Activated CD8-positive, alpha-beta T cell treated with anti-CD3 and anti-CD28 coated beads, Interleukin-2, amount 10 ng/mL, durations not matched to agents 7 days and 5 days (primary cell): ENCODE measurements at regions not wholly inside any gene's neighbourhood (a gene's known extent, or its start where the extent isn't known, plus 50 kb on each side); places are given as distances from the start of the nearest gene placed in this dataset.

Experiments used
- ATAC-seq: fragments of 150-1000 bp; cut with Tn5 transposase; one replicate; pipeline ENCODE4 v1.10.0; 2021; ENCODE audit warnings: moderate library complexity
- CTCF ChIA-PET: fragments of 350-600 bp; sonication (Branson Sonifier 250); formaldehyde crosslinking; loops from one replicate; lab custom pipeline; 2021; ENCODE audit warnings: antibody characterized with exemption; lab: Charles Lee
- POLR2A ChIA-PET: fragments of 350-600 bp; sonication (Branson Sonifier 250); formaldehyde crosslinking; loops from one replicate; lab custom pipeline; 2021; ENCODE audit warnings: antibody characterized with exemption; lab: Charles Lee
- DNase-seq: peaks from one replicate; pipeline ENCODE4 v3.0.0-alpha.2; 2020
- H3K27ac Mint-ChIP-seq: one replicate; pipeline ENCODE4 v1.8.0; 2021; ENCODE audit warnings: mild to moderate bottlenecking, mixed read lengths
- H3K27me3 Mint-ChIP-seq: one replicate; pipeline ENCODE4 v1.8.0; 2021; ENCODE audit warnings: low read depth, mixed read lengths
- H3K36me3 Mint-ChIP-seq: one replicate; pipeline ENCODE4 v1.8.0; 2021; ENCODE audit warnings: low read depth, mixed read lengths
- H3K4me1 Mint-ChIP-seq: one replicate; pipeline ENCODE4 v1.8.0; 2021; ENCODE audit warnings: low read depth, mixed read lengths
- H3K4me3 Mint-ChIP-seq: one replicate; pipeline ENCODE4 v1.8.0; 2021; ENCODE audit warnings: mild to moderate bottlenecking, mixed read lengths
- H3K9me3 Mint-ChIP-seq: one replicate; pipeline ENCODE4 v1.8.0; 2022; ENCODE audit warnings: mixed read lengths; ENCODE audit not compliant: insufficient read depth

DNA sequence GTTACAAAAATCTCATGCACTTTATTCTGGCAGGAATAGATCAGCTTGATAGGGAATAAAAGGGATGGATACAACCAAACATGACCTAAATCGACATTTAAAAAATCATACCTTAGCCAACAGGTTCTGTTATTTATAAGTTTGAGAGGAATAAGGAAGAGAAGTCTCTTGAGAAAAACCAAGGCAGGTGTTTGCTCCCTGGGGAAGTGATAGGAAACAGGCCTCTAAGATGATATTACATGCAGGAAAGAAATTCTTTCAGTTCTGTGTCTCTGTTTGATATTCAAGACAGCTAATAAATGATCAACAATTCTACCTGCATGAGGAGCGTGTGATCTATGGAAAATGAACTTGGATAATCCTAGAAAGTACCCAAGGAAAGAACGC is 184.8 kb upstream of the ZEB2 start:
- CTCF ChIA-PET, result no interaction called here
- Mint-ChIP-seq H3K27me3 (no peaks in the 10 kb centered on the region), H3K9me3 (no peaks in the 10 kb centered on the region), H3K4me1 (no peaks in the 10 kb centered on the region), H3K4me3 (no peak overlapping the region), H3K36me3 (no peaks in the 10 kb centered on the region), H3K27ac (no peak overlapping the region)
- ATAC-seq (no peak), DNase-seq (no peak)
- POLR2A ChIA-PET, result no interaction called here

DNA sequence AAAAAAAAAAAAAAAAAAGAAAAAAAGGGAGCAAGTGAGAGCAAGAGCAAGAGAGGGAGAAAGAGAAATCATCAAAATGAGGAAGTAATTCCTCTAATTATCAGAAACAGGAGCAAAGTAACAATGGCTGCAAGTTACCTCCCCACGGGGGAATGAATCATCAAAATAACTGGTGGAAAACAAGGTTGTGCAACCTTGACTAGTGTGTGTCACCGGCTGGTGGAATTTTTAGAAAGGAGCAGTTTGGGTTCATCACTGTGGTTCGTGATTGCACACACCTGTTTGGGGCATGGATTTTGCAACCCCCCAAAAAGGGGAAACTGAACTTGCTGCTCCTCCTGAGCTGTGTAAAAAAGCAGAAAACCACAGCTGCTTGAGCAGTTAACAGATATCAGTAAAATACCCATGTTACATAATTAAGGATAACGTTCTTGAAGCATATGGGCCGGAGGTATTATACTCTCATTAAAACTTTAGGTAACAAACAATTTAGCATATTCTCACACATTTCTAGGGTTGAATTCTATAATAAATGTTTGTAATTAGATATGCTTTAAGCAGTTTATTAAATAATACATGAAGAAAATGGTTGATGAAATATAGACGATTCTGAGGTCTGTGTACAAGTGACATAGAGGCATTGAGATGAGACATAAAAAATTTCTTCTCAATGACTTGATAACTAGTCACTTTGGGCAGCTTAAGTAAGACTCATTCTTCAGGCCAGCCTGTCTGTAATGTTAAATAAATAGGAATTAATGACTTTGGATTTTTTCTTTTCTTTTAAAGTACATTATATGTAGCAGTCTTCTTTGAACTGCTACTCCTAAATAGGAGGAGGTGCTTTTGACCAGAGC is 184.2 kb upstream of the ZEB2 start:
- no peak for ATAC-seq
- ChIA-PET POLR2A (no interaction called here), CTCF (no interaction called here)
- Mint-ChIP-seq H3K4me1 (no peaks in the 10 kb centered on the region), H3K36me3 (no peaks in the 10 kb centered on the region), H3K27ac (no peak overlapping the region), H3K27me3 (no peaks in the 10 kb centered on the region), H3K9me3 (no peaks in the 10 kb centered on the region), H3K4me3 (no peak overlapping the region)
- no peak for DNase-seq

DNA sequence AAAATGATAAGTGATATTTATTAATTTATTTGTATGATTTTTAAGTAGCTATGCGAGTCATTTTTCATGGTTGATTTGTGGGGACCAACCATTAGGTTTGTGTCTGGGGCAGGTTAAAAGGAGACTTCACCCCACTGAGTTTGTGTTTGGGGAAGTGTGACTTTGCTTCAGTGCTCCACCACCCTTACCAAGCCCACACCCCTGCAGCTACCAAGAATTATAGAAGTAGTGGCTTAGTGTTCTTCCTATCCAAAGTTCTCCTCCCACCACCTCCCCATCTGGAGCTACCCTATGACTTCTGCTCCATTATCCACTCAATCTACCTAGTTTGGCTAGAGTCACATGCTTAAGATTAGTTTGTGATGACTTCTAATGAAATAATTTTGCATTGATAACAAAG is 182.1 kb upstream of the ZEB2 start:
- no peaks in the 10 kb centered on the region for H3K27me3 Mint-ChIP-seq
- H3K9me3 Mint-ChIP-seq, result no peaks in the 10 kb centered on the region

DNA sequence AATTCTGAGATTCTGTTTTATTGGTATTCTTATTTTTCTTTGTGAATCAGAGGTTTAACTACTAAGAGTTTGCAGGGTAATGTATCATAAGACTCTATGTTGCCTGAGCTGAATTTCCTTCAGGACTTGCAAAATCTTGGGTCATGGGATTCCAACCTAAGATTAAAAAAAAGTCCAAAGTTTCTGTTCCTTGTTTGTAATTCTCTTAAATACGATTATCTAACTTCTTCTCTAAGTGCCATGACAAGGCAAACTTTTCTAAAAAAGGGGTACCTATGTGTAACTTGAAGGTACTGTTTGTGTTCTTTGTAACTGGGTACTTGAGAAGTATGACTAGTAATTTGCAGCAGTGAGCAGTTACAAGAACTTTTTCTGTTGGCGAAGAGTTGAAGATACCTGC is 181.3 kb upstream of the ZEB2 start:
- H3K27me3 Mint-ChIP-seq, result no peaks in the 10 kb centered on the region
- H3K4me1 Mint-ChIP-seq, result no peaks in the 10 kb centered on the region
- no peaks in the 10 kb centered on the region for H3K36me3 Mint-ChIP-seq
- no peak for DNase-seq
- no peak overlapping the region for H3K4me3 Mint-ChIP-seq
- POLR2A ChIA-PET, result no interaction called here
- H3K27ac Mint-ChIP-seq, result no peak overlapping the region
- CTCF ChIA-PET, result no interaction called here
- ATAC-seq, result no peak
- no peaks in the 10 kb centered on the region for H3K9me3 Mint-ChIP-seq

More for the DNA sequence above, 182.1 kb upstream of the ZEB2 start:
- Mint-ChIP-seq H3K27ac (no peak overlapping the region), H3K4me3 (no peak overlapping the region), H3K4me1 (no peaks in the 10 kb centered on the region), H3K36me3 (no peaks in the 10 kb centered on the region)
- ATAC-seq, result no peak
- ChIA-PET CTCF (no interaction called here), POLR2A (no interaction called here)
- no peak for DNase-seq

DNA sequence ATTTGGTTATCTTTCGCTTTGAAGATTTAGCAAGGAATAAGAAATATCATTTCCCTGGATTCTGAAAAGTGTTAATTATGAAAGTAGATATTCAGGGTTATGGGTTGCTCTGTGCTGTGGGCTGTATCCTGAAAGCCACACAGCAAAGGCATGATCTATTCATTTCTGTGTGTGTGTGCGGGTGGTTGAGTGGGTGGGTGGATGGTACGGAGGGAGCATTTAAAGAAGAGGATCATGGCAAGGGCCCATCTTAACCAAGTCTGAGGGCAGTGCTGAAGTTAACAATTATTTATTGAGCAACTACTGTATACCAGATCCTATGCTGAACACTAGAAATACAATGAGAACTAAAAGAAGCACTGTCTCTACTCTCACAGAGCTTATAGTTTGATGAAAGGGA is 178.2 kb upstream of the ZEB2 start:
- no peak overlapping the region for H3K27ac Mint-ChIP-seq
- no peaks in the 10 kb centered on the region for H3K9me3 Mint-ChIP-seq
- ATAC-seq (no peak), DNase-seq (no peak)
- H3K27me3 Mint-ChIP-seq, result no peaks in the 10 kb centered on the region
- ChIA-PET CTCF (no interaction called here), POLR2A (no interaction called here)
- H3K36me3 Mint-ChIP-seq, result no peaks in the 10 kb centered on the region
- H3K4me3 Mint-ChIP-seq, result no peak overlapping the region
- no peaks in the 10 kb centered on the region for H3K4me1 Mint-ChIP-seq

DNA sequence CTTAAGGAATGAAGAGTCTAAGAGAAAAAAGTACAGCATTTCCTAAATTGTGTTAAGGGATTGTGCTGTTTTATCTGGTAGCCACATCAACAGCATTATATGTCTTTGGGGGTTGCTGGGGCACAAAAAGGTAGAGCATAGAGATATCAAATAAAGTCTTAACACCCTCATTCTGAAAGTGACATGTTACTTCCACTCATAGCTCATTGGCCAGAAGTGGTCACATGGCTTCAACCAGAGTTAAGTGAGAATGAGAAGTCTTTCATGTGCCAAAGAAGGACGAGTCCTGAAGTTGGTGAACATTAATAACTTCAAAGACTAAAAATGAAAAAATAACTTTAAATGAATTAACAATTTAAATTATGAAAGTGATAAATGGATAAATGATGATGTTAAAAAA is 175.7 kb upstream of the ZEB2 start:
- ChIA-PET POLR2A (no interaction called here), CTCF (no interaction called here)
- Mint-ChIP-seq H3K9me3 (no peaks in the 10 kb centered on the region), H3K4me1 (no peaks in the 10 kb centered on the region), H3K4me3 (no peak overlapping the region), H3K36me3 (no peaks in the 10 kb centered on the region), H3K27ac (no peak overlapping the region), H3K27me3 (peaks cover 2% of the 10 kb centered on the region)
- ATAC-seq (no peak), DNase-seq (no peak)

DNA sequence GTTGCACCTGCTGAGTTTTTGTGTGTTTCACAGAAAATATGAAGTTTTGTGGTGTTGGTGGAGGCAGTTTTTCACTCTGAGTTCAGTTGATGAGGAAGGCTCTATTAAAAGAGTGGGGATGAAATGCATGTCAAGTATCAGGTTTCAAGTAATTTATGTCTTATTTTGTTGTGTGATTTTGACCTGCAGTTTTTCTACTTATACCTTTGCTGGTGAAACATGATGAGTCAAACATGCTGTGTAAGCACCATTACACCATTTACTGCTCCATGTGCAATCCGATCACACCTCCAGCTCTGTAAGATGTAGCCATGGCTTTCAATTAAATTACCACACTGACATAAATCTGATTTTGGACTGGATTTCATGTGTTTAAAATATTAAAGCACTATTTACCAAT is 174.5 kb upstream of the ZEB2 start:
- no peaks in the 10 kb centered on the region for H3K4me1 Mint-ChIP-seq
- no peak for DNase-seq
- ATAC-seq, result no peak
- peaks cover 2% of the 10 kb centered on the region for H3K27me3 Mint-ChIP-seq
- ChIA-PET CTCF (no interaction called here), POLR2A (no interaction called here)
- no peaks in the 10 kb centered on the region for H3K9me3 Mint-ChIP-seq
- H3K4me3 Mint-ChIP-seq, result no peak overlapping the region
- H3K27ac Mint-ChIP-seq, result no peak overlapping the region
- H3K36me3 Mint-ChIP-seq, result no peaks in the 10 kb centered on the region

DNA sequence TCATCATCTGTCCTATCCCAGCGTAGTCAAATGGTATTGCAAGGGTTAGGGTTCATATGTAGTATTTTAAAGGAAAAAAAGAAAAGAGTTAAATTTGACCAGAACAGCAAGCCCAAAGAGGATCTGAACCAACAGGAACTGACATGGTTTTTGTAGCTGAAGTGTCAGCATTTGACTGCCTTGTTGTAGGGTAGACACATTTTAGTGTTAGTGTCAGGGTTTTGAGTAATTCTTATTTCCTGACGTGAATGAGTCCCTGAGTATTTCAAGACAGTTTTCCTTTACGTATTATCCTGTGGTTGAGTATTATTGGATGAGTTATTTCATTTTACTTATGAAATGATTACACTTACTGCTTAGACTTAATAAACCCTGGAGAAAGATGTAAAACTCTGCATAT is 173.3 kb upstream of the ZEB2 start:
- ATAC-seq, result no peak
- Mint-ChIP-seq H3K27me3 (peaks cover 2% of the 10 kb centered on the region), H3K9me3 (no peaks in the 10 kb centered on the region), H3K36me3 (no peaks in the 10 kb centered on the region), H3K4me3 (no peak overlapping the region), H3K4me1 (no peaks in the 10 kb centered on the region), H3K27ac (no peak overlapping the region)
- DNase-seq, result no peak
- ChIA-PET CTCF (no interaction called here), POLR2A (no interaction called here)

DNA sequence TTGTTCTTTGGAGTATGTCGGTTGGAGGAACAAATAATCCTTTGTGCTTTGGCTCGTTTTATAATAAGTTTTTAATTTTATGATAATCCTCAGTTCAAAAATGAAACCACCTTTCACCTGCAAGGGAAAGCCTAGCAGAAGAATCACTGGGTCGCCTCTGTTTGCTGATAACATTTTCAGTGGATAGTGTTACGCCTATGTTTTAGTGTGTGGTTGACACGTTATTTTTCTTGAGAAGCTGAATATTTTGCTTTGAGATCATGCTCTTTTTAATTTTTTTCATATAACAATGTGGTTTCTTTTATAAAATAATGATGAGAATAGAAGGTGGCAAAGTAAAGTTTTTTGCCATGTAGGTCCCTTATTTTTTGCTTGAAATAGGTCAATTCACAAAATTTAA is 172.7 kb upstream of the ZEB2 start:
- Mint-ChIP-seq H3K27me3 (peaks cover 2% of the 10 kb centered on the region), H3K27ac (no peak overlapping the region), H3K9me3 (no peaks in the 10 kb centered on the region), H3K4me3 (no peak overlapping the region), H3K4me1 (no peaks in the 10 kb centered on the region), H3K36me3 (no peaks in the 10 kb centered on the region)
- DNase-seq (no peak), ATAC-seq (no peak)
- POLR2A ChIA-PET, result no interaction called here
- CTCF ChIA-PET, result no interaction called here

DNA sequence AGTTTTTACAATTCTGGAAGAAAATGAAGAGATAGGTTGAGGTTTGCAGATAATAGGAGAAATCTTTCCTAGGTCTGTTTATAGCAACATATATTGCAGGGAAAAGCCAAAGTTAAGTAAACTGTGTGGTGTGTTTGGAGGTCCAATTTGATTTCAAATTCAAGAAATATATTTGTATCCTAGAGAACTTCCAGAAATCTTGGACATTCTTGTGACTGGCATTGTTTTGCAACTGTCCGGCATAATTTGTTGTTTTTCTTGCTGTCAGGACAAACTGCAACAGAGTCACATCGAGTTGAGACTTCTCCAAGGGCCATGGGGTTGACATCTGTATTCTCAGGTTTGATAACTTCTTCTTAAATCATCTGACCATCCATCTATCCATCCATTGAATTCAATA is 170.9 kb upstream of the ZEB2 start:
- ATAC-seq (no peak), DNase-seq (no peak)
- ChIA-PET POLR2A (no interaction called here), CTCF (no interaction called here)
- Mint-ChIP-seq H3K4me3 (no peak overlapping the region), H3K4me1 (no peaks in the 10 kb centered on the region), H3K27me3 (peaks cover 2% of the 10 kb centered on the region), H3K9me3 (no peaks in the 10 kb centered on the region), H3K27ac (no peak overlapping the region), H3K36me3 (no peaks in the 10 kb centered on the region)

DNA sequence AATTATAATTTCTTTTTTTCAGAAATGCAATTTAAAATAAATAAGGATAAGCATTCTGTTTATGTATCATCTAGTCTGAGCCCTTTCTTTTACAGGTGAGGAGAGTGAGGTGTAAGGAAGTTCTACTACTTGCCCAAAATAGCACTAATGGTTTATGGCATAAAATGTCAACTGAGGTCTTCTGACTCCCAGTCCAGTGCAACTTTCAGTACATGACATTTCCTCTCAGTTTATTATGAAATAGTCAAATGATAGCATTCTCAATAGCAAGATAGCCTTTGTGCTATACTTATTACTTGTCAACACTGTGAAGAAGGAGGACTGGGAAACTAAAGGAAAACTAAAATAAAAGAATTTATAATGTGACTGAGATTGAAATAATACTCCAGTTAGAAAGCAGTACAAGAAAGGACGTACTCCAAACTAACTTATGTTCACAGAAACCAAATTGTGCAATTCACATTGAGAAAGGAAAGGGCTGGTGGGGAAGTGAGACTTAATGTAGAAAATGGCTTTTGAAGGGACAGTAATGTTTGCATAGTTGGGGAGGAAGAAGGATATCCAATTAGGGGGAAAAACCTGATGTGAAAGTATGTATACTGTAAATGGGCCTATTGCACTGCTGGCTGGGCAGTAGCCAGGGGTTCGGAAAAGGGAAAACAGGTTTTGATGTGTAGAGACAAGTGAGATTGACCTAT is 166.7 kb upstream of the ZEB2 start:
- Mint-ChIP-seq H3K4me3 (no peak overlapping the region), H3K36me3 (no peaks in the 10 kb centered on the region), H3K9me3 (no peaks in the 10 kb centered on the region), H3K27ac (no peak overlapping the region), H3K27me3 (peaks cover 3% of the 10 kb centered on the region), H3K4me1 (no peaks in the 10 kb centered on the region)
- CTCF ChIA-PET, result no interaction called here
- POLR2A ChIA-PET, result no interaction called here
- DNase-seq (no peak), ATAC-seq (no peak)

DNA sequence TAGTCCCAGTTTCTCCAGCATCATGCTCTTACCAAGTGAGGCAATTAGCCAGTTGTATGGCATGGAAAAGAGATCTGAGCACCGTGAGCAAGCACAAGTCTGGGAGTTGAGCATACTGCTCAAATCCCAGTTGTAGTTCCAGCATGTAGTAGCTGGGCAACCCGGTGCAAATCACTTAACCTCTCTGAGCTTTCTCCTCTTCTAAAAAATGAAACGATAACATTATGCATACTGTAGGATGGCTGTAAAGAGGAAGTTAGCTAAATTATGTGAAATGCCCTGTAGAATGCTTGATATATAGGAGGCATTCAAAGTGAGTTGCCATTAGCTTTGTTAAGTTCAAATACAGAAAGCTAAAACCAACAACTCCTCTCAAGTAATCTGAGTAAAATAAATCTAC is 164.0 kb upstream of the ZEB2 start:
- Mint-ChIP-seq H3K9me3 (no peaks in the 10 kb centered on the region), H3K27me3 (peaks cover 3% of the 10 kb centered on the region), H3K4me3 (no peak overlapping the region), H3K27ac (no peak overlapping the region), H3K4me1 (no peaks in the 10 kb centered on the region), H3K36me3 (no peaks in the 10 kb centered on the region)
- ChIA-PET CTCF (no interaction called here), POLR2A (no interaction called here)
- ATAC-seq, result no peak
- no peak for DNase-seq
